ENCODE measurements at regions not wholly inside any gene's neighbourhood (a gene's known extent, or its start where the extent isn't known, plus 50 kb on each side); places are given as distances from the start of the nearest gene placed in this dataset.
"Not testable (repeated sequence)": the region's sequence is repeated elsewhere in the genome, so short reads cannot be mapped to it uniquely, and the experiment has no call there.

DNA sequence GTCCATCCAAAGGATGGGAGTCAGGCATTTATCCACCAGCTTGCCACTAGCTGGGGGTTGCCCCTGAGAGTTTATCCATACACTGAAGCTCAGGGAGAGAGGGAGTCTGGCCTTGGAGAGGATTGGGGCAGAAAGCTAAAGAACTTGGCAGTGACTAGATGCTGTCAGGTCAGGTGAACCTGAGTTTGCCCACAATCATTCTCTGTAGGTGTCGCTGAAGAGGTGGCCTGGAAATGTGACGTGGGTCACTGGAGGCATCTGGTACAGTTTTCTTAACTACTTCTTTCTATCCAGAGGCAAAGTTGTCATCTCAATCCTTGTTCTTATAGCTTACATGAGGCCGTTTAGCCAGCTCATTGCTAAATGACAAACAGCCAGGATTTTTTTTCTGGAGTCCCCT is 298.0 kb upstream of the CTNNB1 start:
- no peak for DNase-seq (ENCODE audit: low read depth)

DNA sequence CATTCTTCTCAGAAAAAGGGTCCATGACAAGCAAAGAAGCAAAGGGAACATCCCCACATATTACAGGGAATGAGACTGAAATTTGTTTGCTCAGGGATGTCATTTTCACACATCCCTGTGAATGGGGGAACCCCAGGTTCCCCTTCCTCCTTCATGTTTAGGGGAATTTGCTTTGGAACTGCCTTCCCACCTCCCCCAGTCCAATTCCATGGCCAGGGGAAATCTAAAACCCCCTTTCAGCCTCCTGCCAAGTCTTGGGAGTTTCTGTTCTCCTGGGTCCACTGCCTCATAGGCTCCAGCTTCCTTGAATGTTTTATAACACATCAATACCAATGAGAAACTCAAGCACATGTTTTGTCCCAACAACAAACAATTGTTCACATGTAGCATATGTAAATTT is 297.5 kb upstream of the CTNNB1 start:
- no peak for DNase-seq (ENCODE audit: low read depth)

DNA sequence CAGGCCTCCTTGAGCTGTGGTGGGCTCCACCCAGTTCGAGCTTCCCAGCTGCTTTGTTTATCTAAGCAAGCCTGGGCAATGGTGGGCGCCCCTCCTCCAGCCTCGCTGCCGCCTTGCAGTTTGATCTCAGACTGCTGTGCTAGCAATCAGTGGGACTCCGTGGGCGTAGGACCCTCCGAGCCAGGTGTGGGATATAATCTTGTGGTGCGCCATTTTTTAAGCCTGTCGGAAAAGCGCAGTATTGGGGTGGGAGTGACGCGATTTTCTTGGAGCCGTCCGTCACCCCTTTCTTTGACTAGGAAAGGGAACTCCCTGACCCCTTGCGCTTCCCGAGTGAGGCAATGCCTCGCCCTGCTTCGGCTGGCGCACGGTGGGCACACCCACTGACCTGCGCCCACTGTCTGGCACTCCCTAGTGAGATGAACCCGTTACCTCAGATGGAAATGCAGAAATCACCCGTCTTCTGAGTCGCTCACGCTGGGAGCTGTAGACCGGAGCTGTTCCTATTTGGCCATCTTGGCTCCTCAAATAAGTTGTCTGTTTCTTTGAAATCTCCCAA is 291.3 kb upstream of the CTNNB1 start:
- not testable (repeated sequence) for DNase-seq (ENCODE audit: low read depth)

DNA sequence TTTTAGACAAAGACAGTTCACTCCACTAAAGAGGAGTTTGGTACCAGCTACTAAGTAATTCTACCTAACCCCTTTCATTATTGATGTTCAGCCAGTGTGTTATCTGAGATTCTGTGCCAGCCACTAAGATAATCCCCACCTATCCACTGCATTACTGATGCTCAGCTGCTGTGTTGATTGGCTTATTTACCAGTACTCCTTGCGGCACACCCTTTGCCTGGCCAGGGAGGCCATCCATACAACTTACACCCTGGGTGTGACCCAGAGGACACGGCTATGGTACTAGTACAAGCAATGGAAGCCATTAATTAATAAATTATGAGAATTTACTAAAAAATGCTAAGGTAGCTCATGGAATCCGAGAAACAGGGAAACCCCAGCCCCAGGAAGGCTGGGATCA is 290.7 kb upstream of the CTNNB1 start:
- no peak for DNase-seq (ENCODE audit: low read depth)

DNA sequence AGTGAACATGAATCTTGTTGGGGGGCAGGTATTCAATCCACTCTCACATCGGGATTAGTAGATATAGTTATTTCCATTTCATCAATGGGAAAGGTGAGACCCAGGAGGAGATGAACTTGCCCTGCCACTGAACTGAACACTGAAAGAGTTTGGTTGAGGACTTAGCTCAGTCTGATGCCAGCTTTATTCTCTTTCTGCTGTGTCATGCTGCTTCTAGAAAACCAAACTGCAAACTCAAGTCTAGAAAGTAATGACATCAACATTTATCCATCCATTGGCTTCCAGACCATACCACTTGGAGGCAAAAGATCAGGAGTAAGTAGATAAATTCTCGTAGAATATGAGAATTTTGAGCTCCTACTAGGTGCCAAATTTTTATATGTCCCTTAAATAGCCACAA is 288.0 kb upstream of the CTNNB1 start:
- DNase-seq (ENCODE audit: low read depth): no peak

DNA sequence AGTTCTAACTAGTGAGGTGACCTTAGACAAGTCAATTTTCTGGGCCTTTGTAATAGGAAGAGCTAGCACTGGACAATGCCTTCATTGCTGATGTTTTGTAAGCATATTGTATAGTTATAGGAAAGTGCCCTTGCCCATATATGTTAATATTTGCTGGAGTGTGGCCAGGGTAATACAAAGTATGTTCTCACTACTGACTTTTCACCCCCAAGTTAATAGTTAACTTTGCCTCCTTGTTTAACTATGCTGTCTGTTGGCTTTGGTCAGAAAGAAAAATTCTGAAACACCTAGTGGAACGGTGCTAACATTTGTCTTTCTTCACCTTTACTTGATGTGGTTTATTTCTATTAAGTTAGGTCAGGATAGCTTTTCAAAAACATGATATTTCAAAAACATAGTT is 287.4 kb upstream of the CTNNB1 start:
- DNase-seq (ENCODE audit: low read depth): no peak

DNA sequence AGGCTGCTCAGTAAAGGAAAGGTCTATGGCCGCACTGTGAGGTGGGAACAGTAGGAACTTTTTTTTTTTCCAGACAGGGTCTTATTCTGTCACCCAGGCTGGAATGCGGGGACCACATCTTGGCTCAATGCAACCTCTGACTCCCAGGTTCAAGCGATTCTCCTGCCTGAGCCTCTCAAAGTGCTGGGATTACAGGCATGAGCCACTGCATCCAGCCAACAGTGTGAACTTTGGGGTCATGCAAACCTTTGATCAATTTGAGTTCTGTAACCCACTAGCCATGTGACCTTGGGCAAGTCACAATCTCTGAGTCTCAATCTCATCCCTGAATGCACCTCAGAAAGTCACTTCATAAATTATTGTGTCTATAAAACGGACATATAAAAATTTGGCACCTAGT is 286.8 kb upstream of the CTNNB1 start:
- DNase-seq (ENCODE audit: low read depth): no peak

DNA sequence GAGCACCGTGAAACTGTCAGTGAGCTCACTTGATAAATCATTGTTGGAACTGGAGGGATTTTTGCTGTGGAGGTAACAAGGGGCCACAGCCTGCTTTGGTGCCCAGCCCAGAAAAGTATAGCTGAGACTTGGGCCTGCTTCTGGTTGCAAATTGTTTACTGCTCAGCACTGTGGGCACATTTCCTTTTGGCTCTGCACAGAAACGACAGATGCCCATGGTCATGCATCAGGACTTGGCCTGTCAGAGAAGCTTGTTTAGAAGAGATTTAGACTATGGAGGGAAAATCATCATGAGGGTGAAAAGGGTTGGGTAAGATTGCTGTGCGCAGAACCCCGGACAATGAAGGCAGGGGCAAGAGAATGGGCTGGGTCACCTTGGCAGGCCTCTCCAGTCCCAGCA is 286.1 kb upstream of the CTNNB1 start:
- DNase-seq (ENCODE audit: low read depth): no peak

DNA sequence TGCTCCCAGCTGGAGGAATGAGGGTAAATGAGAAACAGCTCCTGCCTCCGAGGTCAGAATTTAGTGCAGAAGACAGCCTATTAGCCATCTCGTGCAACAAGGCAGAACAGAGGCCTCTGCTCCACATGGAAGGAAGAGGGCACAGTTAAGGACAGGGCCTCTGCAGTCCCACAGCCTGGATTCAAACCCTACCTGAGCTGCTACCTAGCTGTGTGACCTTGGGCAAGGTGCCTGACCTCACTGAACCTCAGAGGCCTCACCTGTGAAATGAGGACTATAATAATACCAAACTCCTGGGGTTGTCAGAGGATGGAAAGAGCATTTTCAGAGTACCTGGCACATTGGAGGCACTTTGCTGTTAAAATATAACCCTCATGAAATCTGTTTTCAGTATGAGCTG is 285.7 kb upstream of the CTNNB1 start:
- DNase-seq (ENCODE audit: low read depth): no peak

DNA sequence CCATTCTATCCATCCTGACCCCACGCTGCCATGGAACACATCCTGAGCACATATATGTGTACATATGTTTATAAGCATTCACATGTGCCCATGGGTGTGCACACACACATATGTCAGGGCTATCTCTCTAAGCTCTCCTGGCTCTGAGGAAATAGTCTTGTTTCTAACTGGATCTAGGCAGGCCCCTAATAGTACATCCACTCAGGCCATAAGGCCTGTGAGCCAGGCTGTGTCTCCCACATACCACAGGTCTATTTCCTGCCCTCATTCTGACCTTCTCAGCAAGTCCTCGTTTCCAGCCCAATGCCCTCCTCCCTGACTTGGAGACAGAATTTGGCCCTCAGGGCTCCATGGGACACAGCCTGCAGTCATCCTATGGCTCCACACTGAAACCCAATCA is 284.8 kb upstream of the CTNNB1 start:
- no peak for DNase-seq (ENCODE audit: low read depth)

DNA sequence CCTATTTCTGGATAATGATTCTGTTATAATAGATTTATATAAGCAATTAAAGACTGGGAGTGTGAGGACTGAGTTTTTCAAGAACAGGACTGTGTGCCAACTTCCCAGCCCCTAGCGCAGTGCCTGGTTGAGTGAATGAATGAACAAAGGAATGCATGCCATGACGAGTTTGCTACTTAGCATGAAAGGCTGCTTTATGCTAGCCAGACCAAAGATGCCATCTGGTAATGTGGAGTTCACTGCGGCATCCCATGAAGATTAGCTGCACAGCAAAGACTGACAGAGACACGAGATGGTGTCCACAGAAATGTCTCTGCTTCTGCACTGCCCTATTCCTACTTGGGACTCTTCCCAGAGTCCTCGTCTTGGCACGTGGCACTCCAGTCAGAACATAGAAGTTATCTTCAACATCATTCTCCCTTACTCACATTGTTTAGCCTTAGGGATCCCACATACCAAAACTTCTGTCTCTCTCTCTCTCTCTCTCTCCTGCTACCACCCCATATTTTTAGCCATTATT is 283.9 kb upstream of the CTNNB1 start:
- DNase-seq (ENCODE audit: low read depth): no peak

DNA sequence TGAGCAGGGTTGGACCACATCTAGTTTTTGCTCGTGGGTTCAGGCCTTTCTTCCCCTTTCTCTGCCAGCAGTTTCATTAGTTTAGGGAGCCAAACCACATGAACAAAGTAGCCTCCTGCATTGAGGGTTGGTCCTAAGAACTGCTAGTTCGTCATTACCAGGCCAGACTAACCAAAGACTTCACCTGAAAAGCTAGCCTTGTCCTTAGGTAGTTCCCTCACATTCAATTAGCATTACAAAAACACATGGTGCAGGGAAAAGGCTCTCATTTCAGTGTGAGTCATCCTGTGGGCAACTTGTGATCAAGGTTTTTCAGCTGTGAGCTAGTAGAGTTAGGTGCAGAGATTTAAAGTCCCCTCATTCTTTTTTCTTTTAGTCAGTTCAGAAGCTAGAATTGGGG is 279.3 kb upstream of the CTNNB1 start:
- no peak for DNase-seq (ENCODE audit: low read depth)

DNA sequence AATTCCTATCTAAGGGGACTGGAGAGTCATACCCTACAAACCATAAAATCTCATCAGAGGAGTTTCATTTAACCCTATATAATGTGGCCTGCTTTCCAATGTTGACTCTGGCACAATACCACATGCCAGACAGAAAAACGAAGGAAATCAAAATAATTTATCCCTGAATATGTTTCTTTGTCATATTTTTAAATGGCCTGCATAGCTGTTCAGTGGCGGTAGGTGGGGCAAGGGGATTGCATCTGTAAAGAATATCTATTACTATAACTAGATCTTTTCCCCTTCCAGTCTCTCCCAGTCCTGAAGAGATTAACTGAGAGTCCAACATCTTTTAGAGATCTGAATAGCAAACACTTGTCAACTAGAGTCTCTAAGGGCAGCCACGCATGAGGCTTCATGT is 278.1 kb upstream of the CTNNB1 start:
- DNase-seq (ENCODE audit: low read depth): no peak

DNA sequence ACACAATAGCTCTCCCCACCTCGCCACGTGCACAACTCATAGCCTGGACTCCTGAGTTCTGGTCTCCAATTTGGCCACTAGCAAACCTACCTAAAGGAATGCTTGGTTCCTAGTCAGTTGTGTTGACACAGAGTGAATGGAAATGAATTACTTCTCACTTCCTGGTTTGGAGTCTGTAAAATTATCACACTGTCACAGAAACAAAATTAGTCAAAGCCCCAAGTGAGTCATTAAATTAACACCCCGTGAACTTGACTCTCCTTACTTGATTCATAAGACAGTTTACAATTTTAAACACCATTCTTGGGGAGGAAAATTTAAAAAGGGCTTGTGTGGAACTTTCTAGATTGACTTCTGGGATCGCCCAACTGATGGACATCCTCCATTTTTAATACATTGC is 276.2 kb upstream of the CTNNB1 start:
- DNase-seq (ENCODE audit: low read depth): no peak

DNA sequence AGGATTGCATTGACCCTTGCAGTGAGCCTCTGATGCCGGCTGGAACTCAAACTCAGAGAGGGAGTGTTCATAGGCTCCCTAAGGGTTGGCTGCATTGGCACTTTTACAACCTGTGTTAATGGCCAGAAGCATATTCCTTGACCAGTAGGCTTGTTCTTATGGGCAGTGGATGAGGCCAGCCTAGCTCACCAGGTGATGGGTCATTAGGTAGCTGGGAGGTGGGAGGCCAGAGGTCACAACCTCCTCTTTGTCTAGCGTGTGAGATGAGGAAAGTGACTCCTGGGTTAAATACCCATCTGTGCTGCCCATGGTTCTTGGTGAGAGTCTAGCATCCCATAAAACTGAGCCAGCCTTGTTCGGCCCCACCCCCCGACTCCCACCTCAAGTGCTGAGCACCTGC is 275.7 kb upstream of the CTNNB1 start:
- no peak for DNase-seq (ENCODE audit: low read depth)

DNA sequence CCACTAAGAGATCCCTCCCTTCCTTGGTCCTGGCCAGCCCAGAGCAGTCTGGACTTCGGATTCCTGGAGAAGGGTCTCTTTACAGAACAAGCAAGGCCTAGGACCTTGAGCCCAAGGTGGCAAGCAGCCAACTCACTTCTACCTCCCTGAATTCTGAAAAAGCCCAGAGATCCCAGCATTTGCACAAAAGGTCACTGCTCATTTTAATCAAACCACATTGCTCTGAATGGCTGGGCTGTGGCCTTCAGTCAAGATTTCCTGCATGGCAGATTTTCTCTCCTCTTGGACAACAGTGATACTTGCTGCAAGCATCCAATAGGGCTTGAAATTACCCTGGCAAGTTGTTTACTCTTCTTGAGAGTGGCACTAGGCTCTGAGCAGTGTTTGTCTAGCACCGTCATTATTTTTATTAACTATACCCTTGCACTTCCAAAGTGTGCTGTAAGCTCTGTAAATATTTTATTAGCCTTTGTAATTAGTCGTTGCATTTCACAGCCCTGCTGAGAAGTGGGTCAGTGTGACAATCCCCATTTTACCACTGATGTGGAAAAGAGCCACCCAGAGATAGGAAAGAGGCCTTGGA is 274.7 kb upstream of the CTNNB1 start:
- no peak for DNase-seq (ENCODE audit: low read depth)

DNA sequence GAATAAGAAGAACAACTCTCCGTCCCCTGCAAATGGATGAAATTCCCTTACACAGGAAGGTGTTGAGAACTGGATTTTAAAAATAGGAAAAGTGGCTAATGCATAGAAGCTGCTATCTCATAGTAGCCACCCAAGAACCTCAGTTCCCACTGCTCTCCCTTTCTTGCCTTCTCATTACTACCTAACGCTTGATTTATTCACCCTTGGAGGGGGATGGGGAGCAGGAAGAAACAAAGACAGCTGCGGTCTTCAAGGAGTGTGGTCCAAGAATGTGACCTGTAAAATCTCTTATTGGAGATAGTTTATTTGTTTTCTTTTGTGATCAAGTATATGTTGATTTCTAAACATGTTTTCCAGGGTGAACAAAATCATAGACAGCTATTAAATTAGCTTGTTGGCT is 274.1 kb upstream of the CTNNB1 start:
- DNase-seq (ENCODE audit: low read depth): no peak

DNA sequence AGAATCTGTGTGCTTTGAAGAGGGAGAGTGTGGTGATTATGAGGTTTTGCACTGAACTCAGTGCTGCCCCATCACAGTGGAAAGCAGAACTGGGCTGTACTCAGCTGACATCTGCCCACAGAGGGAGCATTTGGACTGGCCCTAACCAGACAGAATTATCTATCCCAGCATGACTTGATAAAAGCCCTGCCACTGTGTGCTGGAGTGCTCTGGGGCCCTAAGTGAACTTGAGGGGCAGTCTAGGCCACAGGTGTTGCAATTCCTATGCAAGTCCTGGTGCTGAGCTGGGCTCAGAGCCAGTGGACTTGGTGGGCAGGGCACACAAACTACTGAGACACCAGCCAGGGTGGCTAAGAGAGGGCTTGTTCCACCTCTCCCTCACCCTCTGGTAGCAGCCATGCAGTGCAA is 269.2 kb upstream of the CTNNB1 start:
- no peak for DNase-seq (ENCODE audit: low read depth)

DNA sequence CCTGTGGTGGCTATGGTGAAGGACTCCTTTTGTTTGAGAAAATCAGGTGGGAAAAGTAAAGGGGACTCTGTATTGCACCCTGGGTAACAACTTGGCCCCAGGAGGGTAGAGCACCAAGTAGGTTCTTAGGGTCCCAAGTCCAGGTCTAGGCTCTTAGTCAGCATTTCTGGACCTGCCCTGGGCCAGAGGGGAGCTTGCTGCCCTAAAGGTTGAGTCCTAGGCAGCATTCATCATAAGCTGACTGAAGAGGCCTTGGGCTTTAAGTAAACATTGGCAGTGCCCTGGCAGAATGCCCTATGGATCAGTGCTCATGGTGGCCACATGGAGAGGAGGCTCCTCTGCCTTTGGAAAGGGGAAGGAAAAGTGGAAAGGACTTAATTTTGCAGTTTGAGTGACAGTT is 268.5 kb upstream of the CTNNB1 start:
- DNase-seq (ENCODE audit: low read depth): no peak

DNA sequence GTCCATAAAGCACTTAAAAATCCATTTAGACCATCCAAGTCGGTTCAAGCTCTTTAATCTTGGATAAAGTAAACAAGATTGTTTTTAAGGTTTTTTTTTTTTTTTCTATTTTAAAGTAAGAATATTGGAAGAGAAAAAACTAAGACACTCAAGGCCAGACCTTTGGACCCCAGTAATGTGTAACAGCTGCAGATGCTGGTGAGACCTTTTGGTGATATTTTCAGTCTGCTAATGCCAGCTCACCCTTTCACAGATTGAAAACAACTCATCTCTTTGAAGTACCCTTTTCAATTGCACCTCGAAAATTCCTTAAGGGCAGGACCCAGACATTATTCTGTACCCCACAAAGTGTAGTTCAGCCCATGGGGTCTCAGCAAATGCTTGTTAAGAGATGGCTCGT is 260.7 kb upstream of the CTNNB1 start:
- no peak for DNase-seq (ENCODE audit: low read depth)

DNA sequence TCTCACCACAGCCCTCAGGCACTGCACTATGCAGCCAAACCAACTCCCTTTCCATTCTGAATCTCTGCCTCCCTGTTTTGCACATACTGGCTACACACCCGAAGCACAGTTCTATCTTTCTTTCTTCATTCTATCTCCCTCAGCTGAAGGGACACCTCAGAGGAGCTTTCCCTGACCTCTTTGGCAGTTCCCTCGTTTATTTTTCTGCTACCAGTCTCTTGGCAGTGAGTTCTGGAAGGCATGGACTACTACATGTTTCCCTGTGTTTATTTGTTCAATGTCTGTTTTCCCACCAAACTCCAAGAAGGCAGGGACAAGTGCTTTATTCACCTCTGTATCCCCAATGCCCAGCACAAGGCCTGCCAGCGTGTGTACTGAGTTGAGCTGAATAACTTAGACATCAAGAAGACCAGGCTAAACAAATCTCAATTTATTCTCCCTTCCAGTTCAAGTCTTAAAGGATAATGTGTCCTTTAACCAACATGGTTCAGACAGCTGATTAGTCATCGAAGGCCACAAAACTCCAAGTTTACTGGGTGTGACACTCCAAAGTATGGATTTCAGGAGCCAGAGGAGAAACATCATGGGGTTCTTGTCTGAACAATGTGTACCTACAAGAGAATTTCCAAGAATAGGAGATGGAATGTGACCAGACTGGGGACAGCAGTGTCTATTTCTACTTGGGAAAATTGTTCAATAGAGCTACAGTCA is 260.1 kb upstream of the CTNNB1 start:
- no peak for DNase-seq (ENCODE audit: low read depth)

DNA sequence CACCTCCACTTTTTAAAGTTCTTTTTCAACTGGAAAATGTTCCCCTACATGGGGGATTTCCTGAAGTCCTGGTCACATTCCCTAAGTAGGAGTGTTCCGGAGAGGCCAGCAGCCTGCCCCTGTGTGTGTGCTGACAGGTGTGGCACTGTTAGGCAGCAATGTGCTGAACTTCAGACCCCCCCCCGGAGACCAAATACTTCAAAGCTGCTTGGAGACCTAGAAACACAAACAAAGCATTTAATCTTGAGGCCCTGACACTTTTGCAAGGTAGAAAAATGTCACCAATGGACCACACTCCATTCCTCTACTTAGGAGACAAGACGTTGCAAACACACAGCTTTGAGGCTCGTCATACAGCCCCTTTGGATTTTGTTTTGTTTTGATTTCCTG is 259.6 kb upstream of the CTNNB1 start:
- DNase-seq (ENCODE audit: low read depth): no peak

DNA sequence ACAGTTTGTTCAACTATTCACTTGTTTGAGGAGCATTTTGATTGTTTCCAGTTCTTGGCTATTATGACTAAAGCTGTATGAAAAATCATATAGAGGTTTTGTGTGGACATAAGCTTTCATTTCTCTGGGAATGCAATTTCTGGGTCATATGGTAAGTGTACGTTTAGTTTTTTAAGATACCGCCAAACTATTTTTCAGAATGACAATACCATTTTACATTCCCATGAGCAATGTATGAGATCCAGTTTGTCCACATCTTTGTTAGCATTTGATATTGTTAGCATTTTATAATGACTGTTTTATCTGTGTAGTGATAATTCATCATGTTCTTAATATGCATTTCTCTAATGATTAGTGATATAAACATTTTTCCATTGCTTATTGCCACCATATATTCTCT is 258.7 kb upstream of the CTNNB1 start:
- DNase-seq (ENCODE audit: low read depth): no peak

DNA sequence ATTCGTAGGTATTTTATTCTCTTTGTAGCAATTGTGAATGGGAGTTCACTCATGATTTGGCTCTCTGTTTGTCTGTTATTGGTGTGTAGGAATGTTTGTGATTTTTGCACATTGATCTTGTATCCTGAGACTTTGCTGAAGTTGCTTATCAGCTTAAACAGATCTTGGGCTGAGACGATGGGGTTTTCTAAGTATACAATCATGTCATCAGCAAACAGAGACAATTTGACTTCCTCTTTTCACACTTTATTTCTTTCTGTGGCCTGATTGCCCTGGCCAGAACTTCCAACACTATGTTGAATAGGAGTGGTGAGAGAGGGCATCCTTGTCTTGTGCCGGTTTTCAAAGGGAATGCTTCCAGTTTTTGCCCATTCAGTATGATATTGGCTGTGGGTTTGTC is 252.3 kb upstream of the CTNNB1 start:
- not testable (repeated sequence) for DNase-seq (ENCODE audit: low read depth)

Measured in HS-27A (cell line).